GM04504 (cell line): ENCODE measurements at regions not wholly inside any gene's neighbourhood (a gene's known extent, or its start where the extent isn't known, plus 50 kb on each side); places are given as distances from the start of the nearest gene placed in this dataset.
A peak's percentile ranks its signal among the peaks of the same experiment; 100 is the strongest.

Experiments
- DNase-seq: peaks from one replicate; pipeline ENCODE4 v3.0.0-alpha.2; 2012; ENCODE audit warnings: low read depth

GRCh38 chr10:56605051-56605450, 244.0 kb upstream of the ZWINT start:
- no peak for DNase-seq

DNA sequence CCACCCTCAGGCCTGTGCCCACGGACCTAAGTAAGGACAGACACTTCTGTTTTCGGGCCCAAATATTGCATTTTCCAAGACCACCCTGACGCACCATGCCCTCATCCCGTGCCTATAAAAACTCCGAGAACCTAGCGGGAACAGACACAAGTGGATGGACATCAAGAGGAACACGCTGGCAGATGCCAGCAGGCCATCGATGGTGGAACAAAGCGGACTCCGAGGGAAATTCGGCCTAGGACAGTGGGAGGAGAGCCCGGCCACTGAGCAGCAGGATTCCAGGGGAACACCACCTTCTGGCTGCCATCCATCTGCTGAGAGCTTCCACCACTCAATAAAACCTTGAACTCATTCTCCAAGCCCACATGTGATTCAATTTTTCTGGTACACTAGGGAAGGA, 243.6 kb upstream of the ZWINT start:
- DNase-seq = no peak

GRCh38 chr10:56599201-56599600, 238.1 kb upstream of the ZWINT start:
- no peak for DNase-seq

- no peak for DNase-seq
Measured at GRCh38 chr10:56596257-56596656, 235.2 kb upstream of the ZWINT start.

- DNase-seq = no peak
Measured at GRCh38 chr10:56593120-56593519, 232.1 kb upstream of the ZWINT start.

GRCh38 chr10:56586461-56586891, 225.4 kb upstream of the ZWINT start:
- DNase-seq = no peak

GRCh38 chr10:56585447-56586171, 224.6 kb upstream of the ZWINT start:
- DNase-seq = no peak

GRCh38 chr10:56583316-56583715, 222.3 kb upstream of the ZWINT start:
- DNase-seq = no peak

DNA sequence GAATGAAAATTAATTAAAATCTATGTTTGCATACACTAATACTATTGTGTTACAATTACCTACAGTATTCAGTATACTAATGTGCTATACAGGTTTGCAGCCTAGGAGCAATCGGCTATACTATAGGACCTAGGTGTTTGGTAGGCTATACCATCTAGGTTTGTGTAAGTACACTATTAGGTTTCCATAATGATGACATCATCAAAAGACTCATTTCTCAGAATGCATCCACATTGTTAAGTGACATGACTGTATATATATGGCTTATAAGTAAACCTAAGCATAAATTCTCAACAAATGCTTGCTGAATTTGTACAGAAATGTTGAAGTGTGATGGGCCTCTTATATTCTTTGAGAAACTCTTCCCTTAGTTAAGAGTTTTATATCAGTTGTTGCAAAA, 206.5 kb upstream of the ZWINT start:
- no peak for DNase-seq

- no peak for DNase-seq
Measured at GRCh38 chr10:56561336-56561735, 200.3 kb upstream of the ZWINT start.

GRCh38 chr10:56551037-56551436, 190.0 kb upstream of the ZWINT start:
- no peak for DNase-seq

DNA sequence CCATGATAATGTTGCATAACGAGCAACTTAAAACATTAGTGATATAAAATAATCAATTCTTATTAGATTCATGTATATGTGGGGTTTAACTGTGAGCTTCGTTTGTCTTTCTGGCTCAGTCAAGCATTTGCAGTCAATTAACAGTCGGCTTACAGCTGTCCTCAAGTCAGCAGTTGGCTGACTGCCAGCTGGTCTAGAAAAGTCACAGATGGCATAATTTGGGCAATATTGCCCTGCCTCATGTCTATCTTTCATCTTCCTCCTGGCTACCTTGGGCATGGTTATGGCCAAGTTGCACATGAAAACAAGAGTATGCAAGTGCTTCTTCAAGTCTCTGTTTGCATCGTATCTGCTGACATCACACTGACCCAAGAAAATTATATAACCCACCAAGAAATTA, 186.1 kb upstream of the ZWINT start:
- no peak for DNase-seq

GRCh38 chr10:56537984-56538383, 176.9 kb upstream of the ZWINT start:
- peak; percentile 0 for DNase-seq

DNA sequence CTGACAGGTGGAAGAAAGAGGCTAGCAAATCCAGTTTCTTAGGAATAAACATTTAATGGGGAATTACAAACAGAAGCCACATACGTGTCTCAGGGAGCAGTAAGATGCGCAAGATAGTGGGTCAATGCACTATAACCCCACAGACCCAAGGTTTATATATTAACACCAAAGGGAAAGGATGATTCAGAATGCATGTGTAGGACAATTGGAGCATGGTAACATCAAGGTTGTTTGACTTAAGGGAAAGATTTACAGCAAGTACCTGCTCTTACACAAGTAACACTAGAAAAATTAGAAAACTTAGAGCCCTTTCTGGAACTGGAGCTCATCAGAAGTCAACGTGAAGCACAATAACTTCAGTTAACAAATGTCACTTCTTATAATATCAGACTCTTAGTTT, 161.1 kb upstream of the ZWINT start:
- no peak for DNase-seq

- no peak for DNase-seq
Measured at GRCh38 chr10:56508562-56508961, 147.5 kb upstream of the ZWINT start.

GRCh38 chr10:56507033-56507432, 146.0 kb upstream of the ZWINT start:
- no peak for DNase-seq

- DNase-seq = no peak
Measured at GRCh38 chr10:56505555-56505954, 144.5 kb upstream of the ZWINT start.

DNA sequence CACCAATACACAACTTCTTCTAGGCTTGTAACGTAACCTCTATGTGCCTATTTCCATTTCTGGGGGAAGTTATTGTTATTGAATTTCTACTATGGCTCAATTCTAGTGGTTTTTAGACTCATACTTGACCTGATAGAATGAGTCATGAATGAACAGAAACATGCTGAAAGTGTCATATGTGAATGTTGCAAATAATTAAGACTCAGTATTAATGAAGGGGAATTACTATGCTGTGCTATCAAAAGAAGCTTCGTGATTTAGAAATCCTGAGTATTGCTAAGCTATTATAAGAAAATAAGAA, 135.1 kb upstream of the ZWINT start:
- DNase-seq = no peak

GRCh38 chr10:56487746-56488145, 126.7 kb upstream of the ZWINT start:
- no peak for DNase-seq

DNA sequence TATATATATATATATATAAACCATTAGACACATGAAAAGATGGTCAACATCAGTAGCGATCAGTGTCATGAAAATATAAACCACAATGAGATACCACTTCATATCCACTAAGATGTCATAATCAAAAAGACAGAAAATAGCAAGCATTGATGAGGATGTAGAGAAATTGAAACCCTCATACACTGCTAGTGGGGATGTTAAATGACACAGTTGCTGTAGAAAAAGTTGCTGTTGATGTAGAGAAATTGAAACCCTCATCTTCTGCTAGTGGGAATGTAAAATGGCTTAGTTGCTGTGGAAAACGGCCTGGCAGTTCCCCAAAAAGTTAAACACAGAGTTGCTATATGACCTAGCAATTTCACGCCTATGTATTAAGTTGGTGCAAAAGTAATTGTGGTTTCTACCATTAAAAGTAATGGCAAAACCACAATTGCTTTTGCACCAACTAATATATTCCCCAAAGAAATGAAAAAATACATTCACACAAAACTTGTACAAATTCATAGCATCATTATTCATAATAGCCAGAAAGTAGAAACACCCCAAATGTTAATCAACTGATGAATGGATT, 120.5 kb upstream of the ZWINT start:
- no peak for DNase-seq

- no peak for DNase-seq
Measured at GRCh38 chr10:56472978-56473377, 111.9 kb upstream of the ZWINT start.

DNA sequence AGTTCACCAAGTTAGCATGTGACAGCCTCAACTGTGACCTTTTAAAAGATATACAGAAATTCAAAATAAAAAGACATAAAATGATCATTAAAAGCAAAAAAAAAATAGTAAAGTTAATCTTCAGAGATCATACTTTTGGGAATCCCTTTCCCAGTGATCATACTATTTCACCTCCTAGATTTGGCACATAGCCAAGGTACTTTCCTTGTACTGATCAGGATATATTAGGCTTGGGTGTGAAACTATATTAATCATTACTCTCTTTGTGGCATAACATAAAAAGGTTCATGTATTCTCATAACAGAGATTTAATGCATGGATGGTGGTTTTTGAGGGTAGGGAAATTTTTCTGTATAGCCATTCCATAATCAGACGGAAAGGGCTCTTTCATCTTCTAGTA, 109.6 kb upstream of the ZWINT start:
- DNase-seq = no peak

DNA sequence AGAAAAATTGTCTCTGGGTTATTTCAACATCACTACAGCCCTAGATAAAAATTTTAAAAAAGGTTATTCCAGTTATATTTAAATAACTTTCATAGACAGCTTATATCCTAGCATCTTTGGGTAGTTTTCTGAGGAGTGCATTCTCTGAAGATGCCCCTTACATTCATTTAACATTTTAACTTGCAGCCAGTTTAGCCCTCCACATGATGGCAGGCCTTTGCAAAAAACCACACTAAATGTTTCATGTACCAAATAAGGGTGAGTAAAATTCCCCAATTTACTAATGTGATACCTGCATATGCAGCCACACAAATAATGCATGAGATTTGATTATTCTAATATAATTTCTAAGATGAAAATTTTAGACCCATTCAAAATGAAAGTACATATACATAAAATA, 108.4 kb upstream of the ZWINT start:
- DNase-seq = no peak

- no peak for DNase-seq
Measured at GRCh38 chr10:56466005-56466404, 104.9 kb upstream of the ZWINT start.
